ENCODE measurements at regions not wholly inside any gene's neighbourhood (a gene's known extent, or its start where the extent isn't known, plus 50 kb on each side); places are given as distances from the start of the nearest gene placed in this dataset.

- Histone ChIP-seq H3K36me3 (ENCODE audit: control insufficient read depth, insufficient read depth, low read length) (no peaks in the 10 kb centered on the region), H3K9ac (ENCODE audit: insufficient read depth, low read length) (no peak overlapping the region), H3K4me1 (ENCODE audit: control insufficient read depth, extremely low read depth, insufficient read depth, low read length) (peaks cover 5% of the 10 kb centered on the region), H3K79me2 (ENCODE audit: control insufficient read depth, insufficient read depth, low read length) (no peaks in the 10 kb centered on the region), H2AFZ (ENCODE audit: low read length) (no peak overlapping the region), H3K4me3 (replicated peaks in 1 of 4; ENCODE audit: control extremely low read depth in 1 of 4, insufficient read depth in 1 of 4, low read depth in 3 of 4, low read length in 4 of 4) (no peak overlapping the region), H3K9me3 (ENCODE audit: control insufficient read depth, insufficient read depth, low read depth, low read length) (no peaks in the 10 kb centered on the region), H4K20me1 (ENCODE audit: control insufficient read depth, extremely low read depth, insufficient read depth, low read length) (no peaks in the 10 kb centered on the region), H3K27ac (ENCODE audit: insufficient read depth, low read length) (peak overlapping the region; percentile 23), H3K27me3 (ENCODE audit: control insufficient read depth, insufficient read depth, low read length) (no peaks in the 10 kb centered on the region), H3K4me2 (ENCODE audit: extremely low read depth, insufficient read depth, low read length) (peak overlapping the region; percentile 20)
- TF ChIP-seq EZH2 (IDR thresholded peaks at IDR 0.05; ENCODE audit: low read length, missing control alignments) (no peak), CTCF (conservative IDR thresholded peaks at IDR 0.05 in 1 of 2, IDR thresholded peaks at IDR 0.05 in 1 of 2; ENCODE audit: low read depth in 1 of 2, low read length in 2 of 2) (no peak)
- no peak for DNase-seq (ENCODE audit: low read depth in 2 of 2)
Measured at GRCh38 chr12:42742716-42743115, 153.2 kb upstream of the PRICKLE1 start.

- no peaks in the 10 kb centered on the region for H3K27me3 ChIP-seq (ENCODE audit: control insufficient read depth, insufficient read depth, low read length)
- no peak for TF ChIP-seq EZH2 (IDR thresholded peaks at IDR 0.05; ENCODE audit: low read length, missing control alignments)
- TF ChIP-seq CTCF (conservative IDR thresholded peaks at IDR 0.05 in 1 of 2, IDR thresholded peaks at IDR 0.05 in 1 of 2; ENCODE audit: low read depth in 1 of 2, low read length in 2 of 2) = no peak
- no peaks in the 10 kb centered on the region for H3K79me2 ChIP-seq (ENCODE audit: control insufficient read depth, insufficient read depth, low read length)
- peaks cover 5% of the 10 kb centered on the region for H3K4me1 ChIP-seq (ENCODE audit: control insufficient read depth, extremely low read depth, insufficient read depth, low read length)
- no peaks in the 10 kb centered on the region for H3K9me3 ChIP-seq (ENCODE audit: control insufficient read depth, insufficient read depth, low read depth, low read length)
- H3K9ac ChIP-seq (ENCODE audit: insufficient read depth, low read length) = no peak overlapping the region
- no peaks in the 10 kb centered on the region for H3K36me3 ChIP-seq (ENCODE audit: control insufficient read depth, insufficient read depth, low read length)
- H4K20me1 ChIP-seq (ENCODE audit: control insufficient read depth, extremely low read depth, insufficient read depth, low read length) = no peaks in the 10 kb centered on the region
- H3K4me3 ChIP-seq (replicated peaks in 1 of 4; ENCODE audit: control extremely low read depth in 1 of 4, insufficient read depth in 1 of 4, low read depth in 3 of 4, low read length in 4 of 4) = no peak overlapping the region
- H3K27ac ChIP-seq (ENCODE audit: insufficient read depth, low read length) = no peak overlapping the region
- peak; percentile 75 to 87 for DNase-seq (ENCODE audit: low read depth in 2 of 2)
- peak overlapping the region; percentile 65 for H3K4me2 ChIP-seq (ENCODE audit: extremely low read depth, insufficient read depth, low read length)
- no peak overlapping the region for H2AFZ ChIP-seq (ENCODE audit: low read length)
Measured at GRCh38 chr12:42741771-42742510, 152.4 kb upstream of the PRICKLE1 start.

- H3K9me3 ChIP-seq (ENCODE audit: control insufficient read depth, insufficient read depth, low read depth, low read length) = no peaks in the 10 kb centered on the region
- no peak overlapping the region for H2AFZ ChIP-seq (ENCODE audit: low read length)
- H3K4me2 ChIP-seq (ENCODE audit: extremely low read depth, insufficient read depth, low read length) = no peak overlapping the region
- H3K9ac ChIP-seq (ENCODE audit: insufficient read depth, low read length) = no peak overlapping the region
- H3K4me3 ChIP-seq (replicated peaks in 1 of 4; ENCODE audit: control extremely low read depth in 1 of 4, insufficient read depth in 1 of 4, low read depth in 3 of 4, low read length in 4 of 4) = no peak overlapping the region
- no peak overlapping the region for H3K27ac ChIP-seq (ENCODE audit: insufficient read depth, low read length)
- no peaks in the 10 kb centered on the region for H3K27me3 ChIP-seq (ENCODE audit: control insufficient read depth, insufficient read depth, low read length)
- no peaks in the 10 kb centered on the region for H3K36me3 ChIP-seq (ENCODE audit: control insufficient read depth, insufficient read depth, low read length)
- no peak for DNase-seq (ENCODE audit: low read depth in 2 of 2)
- H4K20me1 ChIP-seq (ENCODE audit: control insufficient read depth, extremely low read depth, insufficient read depth, low read length) = no peaks in the 10 kb centered on the region
- no peak for TF ChIP-seq EZH2 (IDR thresholded peaks at IDR 0.05; ENCODE audit: low read length, missing control alignments)
- no peak for TF ChIP-seq CTCF (conservative IDR thresholded peaks at IDR 0.05 in 1 of 2, IDR thresholded peaks at IDR 0.05 in 1 of 2; ENCODE audit: low read depth in 1 of 2, low read length in 2 of 2)
- H3K79me2 ChIP-seq (ENCODE audit: control insufficient read depth, insufficient read depth, low read length) = no peaks in the 10 kb centered on the region
- peaks cover 5% of the 10 kb centered on the region for H3K4me1 ChIP-seq (ENCODE audit: control insufficient read depth, extremely low read depth, insufficient read depth, low read length)
Measured at GRCh38 chr12:42741091-42741490, 151.5 kb upstream of the PRICKLE1 start.

Measured in fibroblast of lung (primary cell).